ENCODE measurements at regions not wholly inside any gene's neighbourhood (a gene's known extent, or its start where the extent isn't known, plus 50 kb on each side); places are given as distances from the start of the nearest gene placed in this dataset.

- TF ChIP-seq POLR2A (IDR thresholded peaks at IDR 0.05): no peak
- TF ChIP-seq, protein P1, sequence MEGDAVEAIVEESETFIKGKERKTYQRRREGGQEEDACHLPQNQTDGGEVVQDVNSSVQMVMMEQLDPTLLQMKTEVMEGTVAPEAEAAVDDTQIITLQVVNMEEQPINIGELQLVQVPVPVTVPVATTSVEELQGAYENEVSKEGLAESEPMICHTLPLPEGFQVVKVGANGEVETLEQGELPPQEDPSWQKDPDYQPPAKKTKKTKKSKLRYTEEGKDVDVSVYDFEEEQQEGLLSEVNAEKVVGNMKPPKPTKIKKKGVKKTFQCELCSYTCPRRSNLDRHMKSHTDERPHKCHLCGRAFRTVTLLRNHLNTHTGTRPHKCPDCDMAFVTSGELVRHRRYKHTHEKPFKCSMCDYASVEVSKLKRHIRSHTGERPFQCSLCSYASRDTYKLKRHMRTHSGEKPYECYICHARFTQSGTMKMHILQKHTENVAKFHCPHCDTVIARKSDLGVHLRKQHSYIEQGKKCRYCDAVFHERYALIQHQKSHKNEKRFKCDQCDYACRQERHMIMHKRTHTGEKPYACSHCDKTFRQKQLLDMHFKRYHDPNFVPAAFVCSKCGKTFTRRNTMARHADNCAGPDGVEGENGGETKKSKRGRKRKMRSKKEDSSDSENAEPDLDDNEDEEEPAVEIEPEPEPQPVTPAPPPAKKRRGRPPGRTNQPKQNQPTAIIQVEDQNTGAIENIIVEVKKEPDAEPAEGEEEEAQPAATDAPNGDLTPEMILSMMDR (IDR thresholded peaks at IDR 0.05): no peak
Measured at GRCh38 chr3:86624192-86624591, 366.8 kb downstream of the VGLL3 start.

Data from Peyer's patch (tissue), 4 donors.